A673 (cell line): ENCODE measurements at regions not wholly inside any gene's neighbourhood (a gene's known extent, or its start where the extent isn't known, plus 50 kb on each side); places are given as distances from the start of the nearest gene placed in this dataset.

Experiments
- BruUV-seq: library from RNA; stranded (reverse); fragments of 400-500 nt; replicated peaks from 2 replicates; lab custom pipeline; 2021; lab: Mats Ljungman, UMichigan
- CTCF ChIA-PET: fragments of 300-600 bp; sonication (Branson Sonifier 250); formaldehyde crosslinking; loops from one replicate; lab custom pipeline; 2022; ENCODE audit warnings: antibody characterized with exemption; lab: Charles Lee
- POLR2A ChIA-PET: fragments of 300-600 bp; sonication (Branson Sonifier 250); formaldehyde crosslinking; loops from one replicate; lab custom pipeline; 2022; ENCODE audit warnings: antibody characterized with exemption; ENCODE audit not compliant: low non-redundant PET; lab: Charles Lee
- DNase-seq: peaks from one replicate; pipeline ENCODE4 v3.0.0-alpha.2; 2015; ENCODE audit warnings: low spot score
- H3K27ac ChIP-seq: fragments of 200-600 bp; sonication (generic); 2 replicates; pipeline ENCODE4 v1.5.1; 2016; ENCODE audit warnings: mixed run types, low read depth, mild to moderate bottlenecking, mixed read lengths, antibody characterized with exemption, low read length; ENCODE audit not compliant: poor library complexity, severe bottlenecking
- H3K27me3 ChIP-seq: fragments of 200-600 bp; sonication (generic); replicated peaks from 2 replicates; pipeline ENCODE4 v1.6.1; 2017; ENCODE audit warnings: mixed run types, low read depth, mild to moderate bottlenecking, mixed read lengths, antibody characterized with exemption, low read length; ENCODE audit not compliant: insufficient read depth, poor library complexity
- H3K36me3 ChIP-seq: fragments of 200-600 bp; sonication (generic); 2 replicates; pipeline ENCODE4 v1.6.1; 2016; ENCODE audit warnings: mixed run types, mild to moderate bottlenecking, mixed read lengths, antibody characterized with exemption, low read length; ENCODE audit not compliant: insufficient read depth, poor library complexity, severe bottlenecking
- H3K4me1 ChIP-seq: fragments of 200-600 bp; sonication (generic); 2 replicates; pipeline ENCODE4 v1.6.1; 2017; ENCODE audit warnings: mixed run types, mild to moderate bottlenecking, mixed read lengths, antibody characterized with exemption, low read length; ENCODE audit not compliant: insufficient read depth, poor library complexity, severe bottlenecking
- H3K4me3 ChIP-seq: fragments of 200-600 bp; sonication (generic); 2 replicates; pipeline ENCODE4 v1.5.1; 2016; ENCODE audit warnings: low read depth, mixed run types, mild to moderate bottlenecking, mixed read lengths, low read length; ENCODE audit not compliant: poor library complexity, severe bottlenecking
- H3K9me3 ChIP-seq: fragments of 200-600 bp; sonication (generic); 2 replicates; pipeline ENCODE4 v1.6.1; 2016; ENCODE audit warnings: mixed run types, low read depth, mild to moderate bottlenecking, mixed read lengths, antibody characterized with exemption, low read length; ENCODE audit not compliant: poor library complexity, severe bottlenecking
- EZH2 ChIP-seq: fragments of 200-600 bp; sonication (generic); IDR thresholded peaks from 2 replicates; pipeline ENCODE4 v1.6.1; 2017; ENCODE audit warnings: borderline replicate concordance, low read depth, mild to moderate bottlenecking, mixed read lengths, antibody characterized with exemption, low read length; ENCODE audit not compliant: poor library complexity, severe bottlenecking
- intact Hi-C: fragments of 100-400 bp; cut with micrococcal nuclease; formaldehyde crosslinking; loops from one replicate; pipeline ENCODE4 v1.10.0; 2022; ENCODE audit not compliant: unreplicated experiment
- TF ChIP-seq, protein P1 (sequence below): fragments of 300-800, 200-600 bp; sonication (generic); conservative IDR thresholded peaks from 2 replicates; pipeline ENCODE4 v1.5.1; 2017; ENCODE audit warnings: low read depth, mild to moderate bottlenecking, antibody characterized with exemption, low read length, moderate library complexity, mixed read lengths

- POLR2A ChIA-PET = no interaction called here
- intact Hi-C loops = no loop called here
- DNase-seq = no peak
- CTCF ChIA-PET = no interaction called here
- Histone ChIP-seq H3K4me1 (no peaks in the 10 kb centered on the region), H3K4me3 (no peak overlapping the region), H3K9me3 (no peaks in the 10 kb centered on the region), H3K36me3 (no peaks in the 10 kb centered on the region), H3K27me3 (no peaks in the 10 kb centered on the region), H3K27ac (no peak overlapping the region)
- TF ChIP-seq, protein P1, sequence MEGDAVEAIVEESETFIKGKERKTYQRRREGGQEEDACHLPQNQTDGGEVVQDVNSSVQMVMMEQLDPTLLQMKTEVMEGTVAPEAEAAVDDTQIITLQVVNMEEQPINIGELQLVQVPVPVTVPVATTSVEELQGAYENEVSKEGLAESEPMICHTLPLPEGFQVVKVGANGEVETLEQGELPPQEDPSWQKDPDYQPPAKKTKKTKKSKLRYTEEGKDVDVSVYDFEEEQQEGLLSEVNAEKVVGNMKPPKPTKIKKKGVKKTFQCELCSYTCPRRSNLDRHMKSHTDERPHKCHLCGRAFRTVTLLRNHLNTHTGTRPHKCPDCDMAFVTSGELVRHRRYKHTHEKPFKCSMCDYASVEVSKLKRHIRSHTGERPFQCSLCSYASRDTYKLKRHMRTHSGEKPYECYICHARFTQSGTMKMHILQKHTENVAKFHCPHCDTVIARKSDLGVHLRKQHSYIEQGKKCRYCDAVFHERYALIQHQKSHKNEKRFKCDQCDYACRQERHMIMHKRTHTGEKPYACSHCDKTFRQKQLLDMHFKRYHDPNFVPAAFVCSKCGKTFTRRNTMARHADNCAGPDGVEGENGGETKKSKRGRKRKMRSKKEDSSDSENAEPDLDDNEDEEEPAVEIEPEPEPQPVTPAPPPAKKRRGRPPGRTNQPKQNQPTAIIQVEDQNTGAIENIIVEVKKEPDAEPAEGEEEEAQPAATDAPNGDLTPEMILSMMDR = no peak
- TF ChIP-seq EZH2 = no peak
- no TSS peak for BruUV-seq
These were observed 366.4 kb downstream of the PAX1 start for GRCh38 chr20:22071841-22072240.

GRCh38 chr20:22070610-22071058, 365.2 kb downstream of the PAX1 start:
- intact Hi-C loops = no loop called here
- TF ChIP-seq, protein P1 = no peak
- TF ChIP-seq EZH2 = no peak
- H3K4me3 ChIP-seq = no peak overlapping the region
- POLR2A ChIA-PET = no interaction called here
- no peaks in the 10 kb centered on the region for H3K4me1 ChIP-seq
- H3K27me3 ChIP-seq = no peaks in the 10 kb centered on the region
- CTCF ChIA-PET = no interaction called here
- H3K36me3 ChIP-seq = no peaks in the 10 kb centered on the region
- H3K9me3 ChIP-seq = no peaks in the 10 kb centered on the region
- no peak overlapping the region for H3K27ac ChIP-seq
- no peak for DNase-seq
- BruUV-seq = no TSS peak

- H3K4me3 ChIP-seq = no peak overlapping the region
- DNase-seq = no peak
- H3K4me1 ChIP-seq = no peaks in the 10 kb centered on the region
- H3K9me3 ChIP-seq = no peaks in the 10 kb centered on the region
- no peaks in the 10 kb centered on the region for H3K36me3 ChIP-seq
- H3K27ac ChIP-seq = no peak overlapping the region
- intact Hi-C loops = no loop called here
- peaks cover 8% of the 10 kb centered on the region for H3K27me3 ChIP-seq
- POLR2A ChIA-PET = no interaction called here
- TF ChIP-seq EZH2 = no peak
- TF ChIP-seq, protein P1 = no peak
- BruUV-seq = no TSS peak
- CTCF ChIA-PET = no interaction called here
These were observed 358.3 kb downstream of the PAX1 start for GRCh38 chr20:22063753-22064152.
